Activated T-cell treated with anti-CD3 and anti-CD28 coated beads for 4 hours (primary cell): ENCODE measurements at regions not wholly inside any gene's neighbourhood (a gene's known extent, or its start where the extent isn't known, plus 50 kb on each side); places are given as distances from the start of the nearest gene placed in this dataset.

ENCODE experiments used
- DNase-seq: peaks from one replicate; pipeline ENCODE4 v3.0.0-alpha.2; 2020

GRCh38 chr2:204495381-204495780 is 49.9 kb upstream of the PARD3B start:
- DNase-seq = no peak
